Nephron (organoid): ENCODE measurements at regions not wholly inside any gene's neighbourhood (a gene's known extent, or its start where the extent isn't known, plus 50 kb on each side); places are given as distances from the start of the nearest gene placed in this dataset.
"Not testable (repeated sequence)": the region's sequence is repeated elsewhere in the genome, so short reads cannot be mapped to it uniquely, and the experiment has no call there.

Source experiments
- H3K27ac Mint-ChIP-seq, 3 experiments: 2 replicates each; pipeline ENCODE4 v1.8.0; 2020; ENCODE audit warnings: mixed read lengths in 3 of 3, mild to moderate bottlenecking in 2 of 3, moderate library complexity in 1 of 3
- H3K27me3 Mint-ChIP-seq: 2 replicates; pipeline ENCODE4 v1.8.0; 2021; ENCODE audit warnings: low read depth, mild to moderate bottlenecking, moderate library complexity, mixed read lengths
- H3K36me3 Mint-ChIP-seq: 2 replicates; pipeline ENCODE4 v1.8.0; 2020; ENCODE audit warnings: low read depth, mixed read lengths
- H3K4me1 Mint-ChIP-seq: 2 replicates; pipeline ENCODE4 v1.8.0; 2020; ENCODE audit warnings: mixed read lengths
- H3K4me3 Mint-ChIP-seq, 3 experiments: 2 replicates each; pipeline ENCODE4 v1.8.0; 2020; ENCODE audit warnings: mild to moderate bottlenecking in 3 of 3, mixed read lengths in 3 of 3, moderate library complexity in 2 of 3
- H3K9me3 Mint-ChIP-seq: 2 replicates; pipeline ENCODE4 v1.8.0; 2020; ENCODE audit warnings: mixed read lengths
- TF ChIP-seq, protein P1 (sequence below), 3 experiments: fragments of 200-600 bp; sonication (generic); IDR thresholded peaks; one replicate each; pipeline ENCODE4 v1.5.0; 2021; ENCODE audit warnings: antibody characterized with exemption in 3 of 3; ENCODE audit not compliant: unreplicated experiment in 3 of 3

- H3K4me3 Mint-ChIP-seq: no peak overlapping the region
- TF ChIP-seq, protein P1, sequence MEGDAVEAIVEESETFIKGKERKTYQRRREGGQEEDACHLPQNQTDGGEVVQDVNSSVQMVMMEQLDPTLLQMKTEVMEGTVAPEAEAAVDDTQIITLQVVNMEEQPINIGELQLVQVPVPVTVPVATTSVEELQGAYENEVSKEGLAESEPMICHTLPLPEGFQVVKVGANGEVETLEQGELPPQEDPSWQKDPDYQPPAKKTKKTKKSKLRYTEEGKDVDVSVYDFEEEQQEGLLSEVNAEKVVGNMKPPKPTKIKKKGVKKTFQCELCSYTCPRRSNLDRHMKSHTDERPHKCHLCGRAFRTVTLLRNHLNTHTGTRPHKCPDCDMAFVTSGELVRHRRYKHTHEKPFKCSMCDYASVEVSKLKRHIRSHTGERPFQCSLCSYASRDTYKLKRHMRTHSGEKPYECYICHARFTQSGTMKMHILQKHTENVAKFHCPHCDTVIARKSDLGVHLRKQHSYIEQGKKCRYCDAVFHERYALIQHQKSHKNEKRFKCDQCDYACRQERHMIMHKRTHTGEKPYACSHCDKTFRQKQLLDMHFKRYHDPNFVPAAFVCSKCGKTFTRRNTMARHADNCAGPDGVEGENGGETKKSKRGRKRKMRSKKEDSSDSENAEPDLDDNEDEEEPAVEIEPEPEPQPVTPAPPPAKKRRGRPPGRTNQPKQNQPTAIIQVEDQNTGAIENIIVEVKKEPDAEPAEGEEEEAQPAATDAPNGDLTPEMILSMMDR (IDR thresholded peaks at IDR 0.05; ENCODE audit: unreplicated experiment in 3 of 3): no peak
- no peaks in the 10 kb centered on the region for H3K36me3 Mint-ChIP-seq
- no peak overlapping the region for H3K27ac Mint-ChIP-seq
- H3K9me3 Mint-ChIP-seq: peaks cover 7% of the 10 kb centered on the region
- no peaks in the 10 kb centered on the region for H3K4me1 Mint-ChIP-seq
- H3K27me3 Mint-ChIP-seq: no peaks in the 10 kb centered on the region
Measured at GRCh38 chrX:65846974-65847373, 179.5 kb downstream of the MSN start.

DNA sequence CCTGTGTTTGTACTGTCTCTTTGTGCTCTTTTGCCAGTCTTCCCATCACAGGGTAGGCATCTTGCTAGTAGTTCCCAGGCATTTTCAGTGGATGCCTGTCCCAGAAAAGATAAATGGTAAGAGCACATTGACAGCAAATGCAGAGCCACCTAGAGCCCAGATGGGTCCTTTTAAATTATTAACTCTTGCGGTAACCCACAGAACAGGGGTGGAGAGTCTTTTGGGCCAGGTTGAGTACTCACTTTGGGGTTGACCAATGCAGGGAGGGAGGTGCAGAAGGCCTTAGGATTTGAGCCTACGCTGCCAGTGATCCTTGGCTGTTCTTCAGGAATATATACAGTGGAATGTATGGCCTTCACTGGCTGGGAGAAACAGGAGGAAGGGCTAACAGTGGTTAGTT, 173.8 kb downstream of the MSN start:
- Mint-ChIP-seq H3K4me1 (no peaks in the 10 kb centered on the region), H3K4me3 (no peak overlapping the region), H3K27me3 (no peaks in the 10 kb centered on the region), H3K9me3 (peaks cover 14% of the 10 kb centered on the region), H3K27ac (no peak overlapping the region), H3K36me3 (no peaks in the 10 kb centered on the region)
- TF ChIP-seq, protein P1 (IDR thresholded peaks at IDR 0.05; ENCODE audit: unreplicated experiment in 3 of 3): no peak

GRCh38 chrX:65838674-65839073, 171.2 kb downstream of the MSN start:
- H3K4me1 Mint-ChIP-seq: no peaks in the 10 kb centered on the region
- no peaks in the 10 kb centered on the region for H3K36me3 Mint-ChIP-seq
- no peak overlapping the region for H3K27ac Mint-ChIP-seq
- H3K9me3 Mint-ChIP-seq: peaks cover 14% of the 10 kb centered on the region
- H3K27me3 Mint-ChIP-seq: no peaks in the 10 kb centered on the region
- no peak overlapping the region for H3K4me3 Mint-ChIP-seq
- TF ChIP-seq, protein P1 (IDR thresholded peaks at IDR 0.05; ENCODE audit: unreplicated experiment in 3 of 3): no peak

- TF ChIP-seq, protein P1 (IDR thresholded peaks at IDR 0.05; ENCODE audit: unreplicated experiment in 3 of 3): no peak
- Mint-ChIP-seq H3K9me3 (peaks cover 15% of the 10 kb centered on the region), H3K4me1 (no peaks in the 10 kb centered on the region), H3K4me3 (no peak overlapping the region), H3K36me3 (no peaks in the 10 kb centered on the region), H3K27ac (no peak overlapping the region), H3K27me3 (no peaks in the 10 kb centered on the region)
Measured at GRCh38 chrX:65837875-65838549, 170.6 kb downstream of the MSN start.

GRCh38 chrX:65831268-65831667, 163.8 kb downstream of the MSN start:
- Mint-ChIP-seq H3K27ac (no peak overlapping the region), H3K9me3 (peaks cover 11% of the 10 kb centered on the region)
- TF ChIP-seq, protein P1 (IDR thresholded peaks at IDR 0.05; ENCODE audit: unreplicated experiment in 3 of 3): no peak

GRCh38 chrX:65828599-65828998, 161.1 kb downstream of the MSN start:
- Mint-ChIP-seq H3K4me1 (no peaks in the 10 kb centered on the region), H3K27me3 (no peaks in the 10 kb centered on the region), H3K27ac (no peak overlapping the region), H3K9me3 (peaks cover 17% of the 10 kb centered on the region), H3K36me3 (no peaks in the 10 kb centered on the region), H3K4me3 (no peak overlapping the region)
- TF ChIP-seq, protein P1 (IDR thresholded peaks at IDR 0.05; ENCODE audit: unreplicated experiment in 3 of 3): no peak

More at GRCh38 chrX:65831268-65831667, 163.8 kb downstream of the MSN start:
- Mint-ChIP-seq H3K4me3 (no peak overlapping the region), H3K4me1 (no peaks in the 10 kb centered on the region), H3K36me3 (no peaks in the 10 kb centered on the region), H3K27me3 (no peaks in the 10 kb centered on the region)

DNA sequence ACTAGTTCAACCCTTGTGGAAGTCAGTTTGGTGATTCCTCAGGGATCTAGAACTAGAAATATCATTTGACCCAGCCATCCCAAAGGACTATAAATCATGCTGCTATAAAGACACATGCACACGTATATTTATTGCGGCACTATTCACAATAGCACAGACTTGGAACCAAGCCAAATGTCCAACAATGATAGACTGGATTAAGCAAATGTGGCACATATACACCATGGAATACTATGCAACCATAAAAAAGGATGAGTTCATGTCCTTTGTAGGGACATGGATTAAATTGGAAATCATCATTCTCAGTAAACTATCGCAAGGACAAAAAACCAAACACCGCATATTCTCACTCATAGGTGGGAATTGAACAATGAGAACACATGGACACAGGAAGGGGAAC, 157.8 kb downstream of the MSN start:
- not testable (repeated sequence) for H3K36me3 Mint-ChIP-seq, H3K27me3 Mint-ChIP-seq, H3K4me3 Mint-ChIP-seq, H3K4me1 Mint-ChIP-seq, H3K27ac Mint-ChIP-seq
- peaks cover 17% of the 10 kb centered on the region for H3K9me3 Mint-ChIP-seq
